ENCODE measurements at regions not wholly inside any gene's neighbourhood (a gene's known extent, or its start where the extent isn't known, plus 50 kb on each side); places are given as distances from the start of the nearest gene placed in this dataset.
"Not testable (repeated sequence)": the region's sequence is repeated elsewhere in the genome, so short reads cannot be mapped to it uniquely, and the experiment has no call there.

GRCh38 chrX:63209645-63210044 lies 141.5 kb downstream of the SPIN4 start:
- not testable (repeated sequence) for TF ChIP-seq CTCF, POLR2A (IDR thresholded peaks at IDR 0.05)
